Keratinocyte (primary cell): ENCODE measurements at regions not wholly inside any gene's neighbourhood (a gene's known extent, or its start where the extent isn't known, plus 50 kb on each side); places are given as distances from the start of the nearest gene placed in this dataset.

Experiments
- DNase-seq: peaks from one replicate; pipeline ENCODE4 v3.0.0-alpha.2; 2011; ENCODE audit warnings: low read depth, missing footprints, low spot score
- FAIRE-seq: peaks from 2 replicates; lab custom pipeline; 2011; peaks lifted over from hg19 to GRCh38; lab: Jason Lieb, UNC
- H2AFZ ChIP-seq: 2 replicates; pipeline ENCODE4 v1.6.0; 2012; ENCODE audit warnings: low read length, control low read depth, inconsistent platforms; ENCODE audit not compliant: control insufficient read depth
- H3K27ac ChIP-seq: 2 replicates; pipeline ENCODE4 v1.5.1; 2011; ENCODE audit warnings: low read length; ENCODE audit not compliant: control insufficient read depth, insufficient read depth
- H3K27me3 ChIP-seq: 3 replicates; pipeline ENCODE4 v1.6.0; 2011; ENCODE audit warnings: low read length; ENCODE audit not compliant: control insufficient read depth, insufficient read depth; ENCODE audit errors: extremely low read depth
- H3K36me3 ChIP-seq, 2 experiments: 2 replicates in 1 of 2; 3 replicates in 1 of 2; pipeline ENCODE4 v1.5.1; 2011; ENCODE audit warnings: low read length in 2 of 2, mild to moderate bottlenecking in 1 of 2; ENCODE audit not compliant: control insufficient read depth in 2 of 2, insufficient read depth in 2 of 2; ENCODE audit errors: extremely low read depth in 1 of 2
- H3K4me1 ChIP-seq: 3 replicates; pipeline ENCODE4 v1.5.1; 2011; ENCODE audit warnings: low read length; ENCODE audit not compliant: control insufficient read depth, insufficient read depth; ENCODE audit errors: extremely low read depth
- H3K4me2 ChIP-seq: 3 replicates; pipeline ENCODE4 v1.6.0; 2011; ENCODE audit warnings: low read depth, low read length; ENCODE audit not compliant: control insufficient read depth, insufficient read depth; ENCODE audit errors: extremely low read depth
- H3K4me3 ChIP-seq, 3 experiments: fragments of 200-600 bp in 1 of 3; sonication (generic) in 1 of 3; 2 replicates in 2 of 3; 3 replicates in 1 of 3; pipeline ENCODE4 v1.5.1; 2011 to 2016; ENCODE audit warnings: low read length in 3 of 3, mild to moderate bottlenecking in 3 of 3, control low read depth in 2 of 3, inconsistent platforms in 1 of 3, low read depth in 1 of 3, mixed read lengths in 1 of 3, mixed run types in 1 of 3, moderate library complexity in 1 of 3; ENCODE audit not compliant: control insufficient read depth in 2 of 3, insufficient read depth in 2 of 3; ENCODE audit errors: extremely low read depth in 1 of 3
- H3K79me2 ChIP-seq: 2 replicates; pipeline ENCODE4 v1.6.0; 2012; ENCODE audit warnings: low read length; ENCODE audit not compliant: control insufficient read depth, insufficient read depth
- H3K9ac ChIP-seq: 3 replicates; pipeline ENCODE4 v1.6.0; 2011; ENCODE audit warnings: low read length; ENCODE audit not compliant: control insufficient read depth, insufficient read depth; ENCODE audit errors: extremely low read depth
- H3K9me1 ChIP-seq: 3 replicates; pipeline ENCODE4 v1.6.0; 2011; ENCODE audit warnings: low read length; ENCODE audit not compliant: control insufficient read depth, insufficient read depth; ENCODE audit errors: extremely low read depth
- H3K9me3 ChIP-seq: 2 replicates; pipeline ENCODE4 v1.5.1; 2012; ENCODE audit warnings: low read depth, low read length; ENCODE audit not compliant: control insufficient read depth
- H4K20me1 ChIP-seq: 3 replicates; pipeline ENCODE4 v1.6.0; 2011; ENCODE audit warnings: low read length; ENCODE audit not compliant: control insufficient read depth, insufficient read depth; ENCODE audit errors: extremely low read depth
- CTCF ChIP-seq, 3 experiments: IDR thresholded peaks in 1 of 3; conservative IDR thresholded peaks in 1 of 3; optimal IDR thresholded peaks in 1 of 3; 2 replicates in 2 of 3; 3 replicates in 1 of 3; pipeline versions ENCODE3 to v1.5.1; 2011; ENCODE audit warnings: low read length in 3 of 3, mild to moderate bottlenecking in 3 of 3, moderate library complexity in 2 of 3, control low read depth in 1 of 3, inconsistent platforms in 1 of 3; ENCODE audit not compliant: insufficient read depth in 2 of 3; ENCODE audit errors: extremely low read depth in 1 of 3
- EZH2 ChIP-seq: IDR thresholded peaks from one replicate; pipeline ENCODE4 v1.6.1; 2012; ENCODE audit warnings: inconsistent platforms, mild to moderate bottlenecking, low read length, moderate library complexity
- dilution Hi-C: fragments of 300-500 bp; cut with MboI; formaldehyde crosslinking; loops from one replicate; pipeline ENCODE4 v1.7.0; 2020; ENCODE audit warnings: low sequenced_read_pairs; ENCODE audit not compliant: extremely low pct_ligation_motif_present

- Histone ChIP-seq H3K4me2 (no peak overlapping the region), H3K36me3 (no peaks in the 10 kb centered on the region), H4K20me1 (no peaks in the 10 kb centered on the region), H2AFZ (no peak overlapping the region), H3K9ac (no peak overlapping the region), H3K9me3 (no peaks in the 10 kb centered on the region), H3K27me3 (no peaks in the 10 kb centered on the region), H3K79me2 (no peaks in the 10 kb centered on the region), H3K4me1 (no peaks in the 10 kb centered on the region), H3K9me1 (no peaks in the 10 kb centered on the region), H3K27ac (no peak overlapping the region), H3K4me3 (no peak overlapping the region)
- DNase-seq (no peak), FAIRE-seq (no peak)
- no peak for TF ChIP-seq EZH2
- no peak for TF ChIP-seq CTCF (optimal IDR thresholded peaks at IDR 0.05 in 1 of 3, IDR thresholded peaks at IDR 0.05 in 1 of 3, conservative IDR thresholded peaks at IDR 0.05 in 1 of 3; ENCODE audit: extremely low read depth in 1 of 3, insufficient read depth in 2 of 3, low read length in 3 of 3)
- dilution Hi-C loops = no loop called here
These were observed 190.7 kb upstream of the PDE4D start for GRCh38 chr5:60084226-60084625.

DNA sequence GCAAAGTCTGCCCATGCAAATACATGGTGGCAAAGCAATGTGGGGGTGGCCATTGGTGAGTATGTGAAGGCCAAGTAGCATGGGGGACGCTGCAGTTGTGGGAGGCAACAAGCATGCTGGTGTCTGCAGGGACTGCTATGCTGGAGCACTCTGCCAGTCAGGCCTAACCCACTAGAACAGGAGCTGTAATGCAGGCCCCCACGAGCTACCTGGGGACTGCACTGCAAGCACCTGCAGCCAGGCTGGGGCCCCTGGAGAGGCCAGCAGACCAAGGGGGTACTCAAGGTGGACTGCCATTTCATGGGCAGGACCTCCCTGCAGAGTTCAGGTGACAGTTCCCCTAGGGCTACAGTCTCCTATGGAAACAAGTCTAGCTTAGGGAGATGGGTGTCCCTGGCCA, 183.8 kb upstream of the PDE4D start:
- Histone ChIP-seq H3K4me3 (no peak overlapping the region), H2AFZ (no peak overlapping the region), H3K4me1 (no peaks in the 10 kb centered on the region), H3K27ac (no peak overlapping the region), H3K9me3 (no peaks in the 10 kb centered on the region), H3K36me3 (no peaks in the 10 kb centered on the region), H3K79me2 (no peaks in the 10 kb centered on the region), H3K9ac (no peak overlapping the region), H4K20me1 (no peaks in the 10 kb centered on the region), H3K9me1 (no peaks in the 10 kb centered on the region), H3K4me2 (no peak overlapping the region), H3K27me3 (no peaks in the 10 kb centered on the region)
- no peak for DNase-seq
- FAIRE-seq = no peak
- TF ChIP-seq EZH2 (no peak), CTCF (optimal IDR thresholded peaks at IDR 0.05 in 1 of 3, IDR thresholded peaks at IDR 0.05 in 1 of 3, conservative IDR thresholded peaks at IDR 0.05 in 1 of 3; ENCODE audit: extremely low read depth in 1 of 3, insufficient read depth in 2 of 3, low read length in 3 of 3) (no peak)
- dilution Hi-C loops = no loop called here
